H1 (cell line): ENCODE measurements at regions not wholly inside any gene's neighbourhood (a gene's known extent, or its start where the extent isn't known, plus 50 kb on each side); places are given as distances from the start of the nearest gene placed in this dataset.

ENCODE experiments used
- CEBPB ChIP-seq: IDR thresholded peaks from 2 replicates; pipeline ENCODE4 v1.6.1; 2012; ENCODE audit warnings: low read depth, low read length
- EGR1 ChIP-seq: IDR thresholded peaks from 2 replicates; pipeline ENCODE4 v1.6.1; 2011; ENCODE audit warnings: low read depth, low read length, borderline replicate concordance
- GABPA ChIP-seq: IDR thresholded peaks from 2 replicates; pipeline ENCODE4 v1.6.1; 2011; ENCODE audit warnings: mild to moderate bottlenecking, low read length, moderate library complexity, borderline replicate concordance; ENCODE audit not compliant: insufficient read depth
- JUN ChIP-seq: IDR thresholded peaks from 2 replicates; pipeline ENCODE4 v1.6.1; 2011; ENCODE audit warnings: low read depth, mild to moderate bottlenecking, improper control_type of control experiment, low read length
- RFX5 ChIP-seq: IDR thresholded peaks from 2 replicates; pipeline ENCODE4 v1.6.1; 2011; ENCODE audit warnings: low read depth, low read length, improper control_type of control experiment, borderline replicate concordance
- SP4 ChIP-seq: IDR thresholded peaks from 2 replicates; pipeline ENCODE4 v1.6.1; 2012; ENCODE audit warnings: low read length, inconsistent platforms
- YY1 ChIP-seq: IDR thresholded peaks from 2 replicates; pipeline ENCODE4 v1.6.1; 2011; ENCODE audit warnings: low read depth, mild to moderate bottlenecking, low read length
- ZNF274 ChIP-seq: IDR thresholded peaks from 2 replicates; pipeline ENCODE4 v1.7.0; 2012; ENCODE audit warnings: low read length, borderline replicate concordance; ENCODE audit errors: extremely low read depth
- TF ChIP-seq, protein P1 (sequence below), 3 experiments: IDR thresholded peaks; 1 replicate in 2 of 3; 2 replicates in 1 of 3; pipeline versions ENCODE4 v1.5.1 to v1.6.1; 2011; ENCODE audit warnings: low read length in 3 of 3, mild to moderate bottlenecking in 3 of 3, inconsistent platforms in 2 of 3, low read depth in 1 of 3, moderate library complexity in 1 of 3; ENCODE audit not compliant: insufficient read depth in 1 of 3; ENCODE audit errors: control extremely low read depth in 1 of 3

DNA sequence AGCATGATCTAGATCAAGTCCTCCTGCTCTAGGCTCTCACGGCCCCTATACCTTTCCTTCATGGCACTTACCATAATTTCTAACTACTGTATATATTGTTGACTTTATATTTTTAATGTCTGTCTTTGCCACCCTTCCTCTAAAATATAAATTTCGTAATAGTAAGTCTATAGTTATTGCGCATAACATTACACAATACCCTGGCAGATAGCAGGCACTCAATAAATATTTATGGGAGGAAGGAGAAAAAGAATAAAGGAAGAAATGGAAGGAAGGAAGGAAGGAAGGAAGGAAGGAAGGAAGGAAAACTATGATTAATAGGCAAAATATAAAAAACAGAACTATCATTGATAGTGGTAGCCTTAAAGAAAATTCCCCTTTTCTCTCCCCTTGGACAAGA lies 190.3 kb upstream of the LMCD1 start:
- TF ChIP-seq, protein P1, sequence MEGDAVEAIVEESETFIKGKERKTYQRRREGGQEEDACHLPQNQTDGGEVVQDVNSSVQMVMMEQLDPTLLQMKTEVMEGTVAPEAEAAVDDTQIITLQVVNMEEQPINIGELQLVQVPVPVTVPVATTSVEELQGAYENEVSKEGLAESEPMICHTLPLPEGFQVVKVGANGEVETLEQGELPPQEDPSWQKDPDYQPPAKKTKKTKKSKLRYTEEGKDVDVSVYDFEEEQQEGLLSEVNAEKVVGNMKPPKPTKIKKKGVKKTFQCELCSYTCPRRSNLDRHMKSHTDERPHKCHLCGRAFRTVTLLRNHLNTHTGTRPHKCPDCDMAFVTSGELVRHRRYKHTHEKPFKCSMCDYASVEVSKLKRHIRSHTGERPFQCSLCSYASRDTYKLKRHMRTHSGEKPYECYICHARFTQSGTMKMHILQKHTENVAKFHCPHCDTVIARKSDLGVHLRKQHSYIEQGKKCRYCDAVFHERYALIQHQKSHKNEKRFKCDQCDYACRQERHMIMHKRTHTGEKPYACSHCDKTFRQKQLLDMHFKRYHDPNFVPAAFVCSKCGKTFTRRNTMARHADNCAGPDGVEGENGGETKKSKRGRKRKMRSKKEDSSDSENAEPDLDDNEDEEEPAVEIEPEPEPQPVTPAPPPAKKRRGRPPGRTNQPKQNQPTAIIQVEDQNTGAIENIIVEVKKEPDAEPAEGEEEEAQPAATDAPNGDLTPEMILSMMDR (IDR thresholded peaks at IDR 0.05; ENCODE audit: control extremely low read depth in 1 of 3, insufficient read depth in 1 of 3, low read depth in 1 of 3, low read length in 3 of 3): no peak
- TF ChIP-seq YY1: no peak
- TF ChIP-seq ZNF274: no peak
- TF ChIP-seq SP4: no peak
- no peak for TF ChIP-seq GABPA
- no peak for TF ChIP-seq JUN
- no peak for TF ChIP-seq CEBPB
- no peak for TF ChIP-seq RFX5
- TF ChIP-seq EGR1: no peak
